ENCODE measurements at regions not wholly inside any gene's neighbourhood (a gene's known extent, or its start where the extent isn't known, plus 50 kb on each side); places are given as distances from the start of the nearest gene placed in this dataset.

DNA sequence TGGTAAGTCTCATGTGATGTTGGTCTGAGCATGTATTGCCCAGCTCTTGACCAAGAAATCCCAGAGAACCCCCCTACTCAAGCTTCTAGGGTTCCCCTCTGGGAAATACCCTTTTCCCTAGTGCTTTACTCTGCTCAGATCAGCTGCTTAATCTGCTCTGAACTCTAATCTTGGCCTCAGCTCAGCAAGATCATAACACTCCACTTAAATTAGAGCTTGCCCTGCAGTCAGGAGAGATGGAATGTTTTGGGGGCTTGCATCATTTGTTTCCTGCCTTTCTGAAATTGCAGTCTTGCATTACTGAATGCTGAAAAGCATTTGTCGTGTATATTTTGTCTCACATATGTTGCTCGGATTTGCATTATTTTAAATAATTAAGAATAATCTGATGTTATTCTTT, 1153.6 kb downstream of the FSTL5 start:
- WGBS, 2 donors (ENCODE audit: low coverage in 1 of 2): 84 to 87% methylated on average over 2 of the region's 2 CpGs
- Histone ChIP-seq H3K4me3 (no peak overlapping the region), H3K36me3 (no peaks in the 10 kb centered on the region), H3K4me1 (no peaks in the 10 kb centered on the region), H3K27ac (no peak overlapping the region), H3K27me3 (no peaks in the 10 kb centered on the region), H3K9me3 (no peaks in the 10 kb centered on the region)
- in situ Hi-C loops (cut with MboI; ENCODE audit: low pct_ligation_motif_present in 1 of 4, low pct_unique_long_range_greater_than_20kb in 1 of 4, low sequenced_read_pairs in 3 of 4): no loop called here
- no peak for DNase-seq
- no peak for TF ChIP-seq POLR2AphosphoS5 (IDR thresholded peaks at IDR 0.05)
- intact Hi-C loops (cut with DNase I; ENCODE audit: low total_unique reads): no loop called here
